H1 (cell line): ENCODE measurements at regions not wholly inside any gene's neighbourhood (a gene's known extent, or its start where the extent isn't known, plus 50 kb on each side); places are given as distances from the start of the nearest gene placed in this dataset.
A peak's percentile ranks its signal among the peaks of the same experiment; 100 is the strongest.

Source experiments
- PHF8 ChIP-seq: fragments of 200-600 bp; sonication (generic); conservative IDR thresholded peaks from 2 replicates; pipeline ENCODE4 v1.7.1; 2012; ENCODE audit warnings: low read depth, mild to moderate bottlenecking, inconsistent platforms, low read length, moderate library complexity

DNA sequence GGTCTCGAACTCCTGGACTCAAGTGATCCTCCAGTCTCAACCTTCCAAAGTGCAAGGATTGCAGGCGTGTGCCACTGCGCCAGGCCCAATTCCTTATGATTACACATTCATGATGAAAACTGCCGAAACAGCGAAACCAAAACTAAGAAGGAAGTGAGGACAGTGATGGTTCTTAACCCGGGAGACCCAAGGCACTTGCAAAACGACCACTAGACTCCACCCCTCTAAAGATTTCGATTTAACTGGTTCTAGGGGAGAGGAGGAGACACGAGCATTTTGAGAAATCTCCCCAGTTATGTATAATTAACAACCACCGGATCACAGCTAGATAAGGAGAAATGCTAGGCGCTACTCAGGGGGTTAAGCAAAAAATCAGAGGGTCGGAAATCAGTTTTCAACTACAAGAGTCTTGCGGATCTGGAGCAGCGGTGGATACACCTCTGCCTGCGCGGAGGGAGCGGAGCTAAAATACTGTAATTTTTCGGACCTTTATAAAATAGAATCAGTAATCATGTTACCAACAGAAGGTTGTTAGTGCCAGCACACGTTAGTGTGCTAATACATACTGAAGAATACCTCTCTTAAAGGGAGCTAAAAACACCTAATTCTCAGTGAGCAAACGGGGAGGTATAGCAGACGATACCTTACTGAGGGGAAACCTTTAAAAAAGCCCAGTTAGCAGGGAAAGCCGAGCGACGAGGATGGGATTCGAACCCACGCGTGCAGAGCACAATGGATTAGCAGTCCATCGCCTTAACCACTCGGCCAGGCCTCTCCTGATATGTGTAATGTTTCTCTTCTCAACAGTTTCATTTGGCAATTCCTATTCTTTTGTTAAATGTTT is 60.0 kb upstream of the BTN3A2 start (continued):
- TF ChIP-seq PHF8 = 0 out of 2 replicates have a peak, but pooled peaks have one; percentile 45
